WI38 (cell line): ENCODE measurements at regions not wholly inside any gene's neighbourhood (a gene's known extent, or its start where the extent isn't known, plus 50 kb on each side); places are given as distances from the start of the nearest gene placed in this dataset.

Experiments used
- H3K4me3 ChIP-seq: 2 replicates; pipeline ENCODE4 v1.5.1; 2011; ENCODE audit warnings: low read depth, mild to moderate bottlenecking, control low read depth, low read length
- CTCF ChIP-seq: IDR thresholded peaks from 2 replicates; pipeline ENCODE4 v1.5.1; 2012; ENCODE audit warnings: low read depth, mild to moderate bottlenecking, control low read depth, low read length

DNA sequence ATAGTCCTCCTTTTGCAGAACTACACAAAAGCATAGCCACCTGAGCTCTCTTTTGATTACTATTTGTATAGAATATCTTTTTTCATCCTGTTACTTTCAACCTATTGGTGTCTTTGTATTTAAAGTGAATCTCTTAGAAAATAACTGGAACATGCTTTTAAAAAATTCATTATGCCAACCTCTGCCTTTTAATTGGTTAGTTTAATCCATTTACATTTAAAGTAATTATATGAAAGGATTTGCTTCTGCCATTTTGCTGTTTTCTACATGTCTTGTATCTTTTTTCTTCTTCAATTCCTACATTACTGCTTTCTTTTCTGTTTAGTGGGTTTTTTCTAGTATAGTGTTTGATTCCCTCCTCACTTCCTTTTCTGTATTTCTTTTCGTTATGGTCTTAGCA, 407.5 kb upstream of the ZEB2 start:
- TF ChIP-seq CTCF = no peak
- no peak overlapping the region for H3K4me3 ChIP-seq

DNA sequence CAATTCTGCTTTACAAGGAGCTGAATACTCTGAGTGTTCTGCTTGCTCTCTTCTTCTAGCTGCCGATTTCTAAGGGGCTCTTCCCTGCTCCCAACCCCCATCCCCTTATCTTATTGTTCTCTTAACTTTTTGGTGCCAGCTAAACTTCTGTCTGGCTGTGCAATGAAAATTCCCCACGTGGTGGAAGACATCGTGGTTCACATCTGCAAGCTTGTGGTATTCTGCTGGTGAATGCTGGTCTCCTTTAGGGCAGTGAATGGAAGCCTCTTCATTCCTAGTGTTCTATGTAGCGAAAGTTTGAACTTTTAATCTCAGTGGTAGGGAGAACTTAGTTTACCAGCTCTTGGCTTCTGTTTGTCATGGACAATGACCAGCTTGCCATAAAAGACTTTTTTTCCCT, 406.0 kb upstream of the ZEB2 start:
- H3K4me3 ChIP-seq = no peak overlapping the region
- TF ChIP-seq CTCF = no peak

- no peak overlapping the region for H3K4me3 ChIP-seq
- no peak for TF ChIP-seq CTCF
These were observed 404.9 kb upstream of the ZEB2 start for GRCh38 chr2:144924827-144925226.

DNA sequence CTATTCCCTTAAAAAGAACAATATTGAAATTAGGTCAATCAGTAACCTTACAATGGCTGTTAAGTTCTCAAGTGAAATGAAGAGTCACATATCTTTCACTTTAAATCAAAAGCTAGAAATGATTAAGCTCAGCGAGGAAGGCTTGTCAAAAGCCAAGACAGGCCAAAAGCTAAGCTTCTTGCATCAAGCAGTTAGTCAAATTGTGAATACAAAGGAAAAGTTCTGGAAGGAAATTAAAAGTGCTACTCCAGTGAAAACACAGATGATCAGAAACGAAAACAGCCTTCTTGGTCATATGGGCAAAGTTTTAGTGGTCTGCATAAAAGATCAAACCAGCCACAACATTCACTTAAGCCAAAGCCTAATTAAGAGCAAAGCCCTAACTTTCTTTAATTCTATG, 402.6 kb upstream of the ZEB2 start:
- no peak overlapping the region for H3K4me3 ChIP-seq
- TF ChIP-seq CTCF = no peak

DNA sequence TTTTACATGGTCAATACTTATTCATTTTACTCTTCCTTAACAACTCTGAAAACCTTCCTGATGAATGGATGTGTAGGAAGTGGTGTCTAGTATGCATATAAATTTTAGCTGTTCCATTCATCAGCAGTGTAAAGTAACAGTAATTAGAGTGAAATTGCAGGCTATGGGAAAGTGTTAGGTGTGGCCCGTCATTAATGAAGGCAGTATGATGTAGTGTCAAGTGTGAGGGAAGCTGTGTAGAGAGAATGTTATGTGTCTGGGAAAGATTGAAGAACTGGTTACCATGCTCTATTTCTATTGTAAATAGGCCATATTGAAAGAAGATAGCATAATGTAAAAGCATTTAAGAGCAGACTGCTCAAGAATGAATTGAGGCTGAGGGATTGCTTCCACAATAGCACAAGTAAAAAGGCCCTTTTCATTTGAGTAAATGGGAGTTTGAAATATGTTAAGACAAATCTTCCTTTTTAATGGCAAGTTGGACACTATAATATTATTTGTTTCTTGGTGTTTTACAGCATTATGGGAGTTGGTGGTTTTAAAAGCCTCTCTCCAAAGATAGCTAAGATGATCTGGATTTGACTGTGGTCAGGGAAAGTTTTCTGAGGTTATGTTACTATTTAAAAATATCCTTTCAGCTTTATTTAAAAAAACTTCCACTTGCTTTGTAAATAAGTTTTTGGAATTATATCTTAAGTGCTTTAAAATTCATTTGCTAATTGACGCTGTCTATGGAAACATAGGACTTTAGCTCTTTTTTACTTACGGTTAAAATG, 401.0 kb upstream of the ZEB2 start:
- no peak overlapping the region for H3K4me3 ChIP-seq
- TF ChIP-seq CTCF = no peak

GRCh38 chr2:144914622-144915318, 394.9 kb upstream of the ZEB2 start:
- H3K4me3 ChIP-seq = no peak overlapping the region
- no peak for TF ChIP-seq CTCF

DNA sequence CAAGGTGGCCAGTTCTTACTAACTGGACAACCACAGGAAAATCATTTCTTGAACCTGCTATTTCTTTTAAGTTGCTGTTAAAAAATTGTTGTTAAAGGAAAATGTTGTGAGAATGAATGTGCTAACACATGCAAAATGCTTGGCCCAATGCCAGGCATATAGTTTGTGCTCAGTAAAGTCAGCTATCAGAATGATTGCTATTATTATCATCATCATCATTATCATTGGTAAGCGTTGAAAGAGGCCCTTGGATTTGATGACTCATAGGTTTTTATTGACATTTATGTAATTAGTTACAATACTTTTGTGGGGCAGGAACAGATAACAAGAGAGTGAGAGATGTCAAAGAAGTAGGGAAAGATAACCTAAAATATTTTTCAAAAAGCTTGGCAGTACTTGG, 394.2 kb upstream of the ZEB2 start:
- TF ChIP-seq CTCF = no peak
- no peak overlapping the region for H3K4me3 ChIP-seq
